Epidermal melanocyte (primary cell): ENCODE measurements at regions not wholly inside any gene's neighbourhood (a gene's known extent, or its start where the extent isn't known, plus 50 kb on each side); places are given as distances from the start of the nearest gene placed in this dataset.
"Not testable (repeated sequence)": the region's sequence is repeated elsewhere in the genome, so short reads cannot be mapped to it uniquely, and the experiment has no call there.

Experiments
- DNase-seq: peaks from one replicate; pipeline ENCODE4 v3.0.0; 2011; ENCODE audit warnings: low spot score; ENCODE audit not compliant: insufficient read length

DNA sequence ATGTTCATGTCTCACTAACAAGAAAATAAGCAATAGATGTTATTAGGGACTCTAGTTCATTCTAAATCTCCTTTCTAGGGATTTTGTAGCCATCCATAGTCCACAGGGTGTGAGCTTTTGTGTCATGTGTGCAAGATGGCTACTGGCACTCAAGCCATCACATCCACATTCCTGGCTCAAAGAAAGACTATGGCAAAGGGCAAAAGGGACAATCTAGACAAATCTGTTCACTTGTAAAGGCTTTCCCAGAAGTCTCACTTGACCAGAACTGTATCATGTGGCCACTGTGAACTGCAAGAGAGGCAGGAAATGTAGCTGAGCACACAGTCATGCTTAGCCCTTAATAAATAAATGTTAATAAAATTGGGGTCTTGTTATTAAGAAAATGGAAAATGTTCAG is 212.6 kb upstream of the EXOC2 start:
- no peak for DNase-seq

DNA sequence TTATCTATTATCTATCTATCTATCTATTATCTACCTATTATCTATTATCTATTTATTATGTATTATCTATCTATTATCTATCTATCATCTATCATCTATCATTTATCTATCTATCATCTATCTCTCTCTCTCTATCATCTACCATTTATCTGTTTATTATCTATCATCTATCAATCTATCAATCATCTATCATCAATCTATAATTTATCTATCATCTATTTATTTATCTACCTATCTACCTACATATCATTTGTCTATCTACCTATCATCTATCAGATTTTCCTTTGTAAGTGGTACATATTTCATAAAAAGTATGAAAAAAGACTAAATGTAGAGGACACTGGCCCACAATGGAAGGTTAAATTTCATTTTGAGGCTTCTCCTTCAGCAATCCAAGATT is 212.1 kb upstream of the EXOC2 start:
- DNase-seq = no peak

DNA sequence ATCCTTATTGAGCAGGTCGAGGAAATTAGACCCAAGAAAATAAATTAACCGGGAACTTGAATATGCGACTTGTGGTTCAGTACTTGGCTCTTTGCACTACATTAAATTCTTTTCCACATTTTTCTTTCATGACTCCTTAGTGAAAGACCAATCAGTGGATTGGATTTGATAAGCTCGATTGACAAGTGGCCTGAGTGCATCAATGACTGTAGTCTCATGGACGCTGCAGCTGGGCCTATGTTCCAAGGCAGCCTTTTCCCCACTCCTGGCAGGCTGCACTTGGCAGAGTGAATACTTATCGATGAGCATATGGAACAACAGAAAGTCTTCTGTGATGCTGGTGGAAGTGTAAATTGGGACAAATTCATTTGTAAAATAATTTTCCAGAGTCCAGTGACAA is 210.8 kb upstream of the EXOC2 start:
- DNase-seq = no peak

DNA sequence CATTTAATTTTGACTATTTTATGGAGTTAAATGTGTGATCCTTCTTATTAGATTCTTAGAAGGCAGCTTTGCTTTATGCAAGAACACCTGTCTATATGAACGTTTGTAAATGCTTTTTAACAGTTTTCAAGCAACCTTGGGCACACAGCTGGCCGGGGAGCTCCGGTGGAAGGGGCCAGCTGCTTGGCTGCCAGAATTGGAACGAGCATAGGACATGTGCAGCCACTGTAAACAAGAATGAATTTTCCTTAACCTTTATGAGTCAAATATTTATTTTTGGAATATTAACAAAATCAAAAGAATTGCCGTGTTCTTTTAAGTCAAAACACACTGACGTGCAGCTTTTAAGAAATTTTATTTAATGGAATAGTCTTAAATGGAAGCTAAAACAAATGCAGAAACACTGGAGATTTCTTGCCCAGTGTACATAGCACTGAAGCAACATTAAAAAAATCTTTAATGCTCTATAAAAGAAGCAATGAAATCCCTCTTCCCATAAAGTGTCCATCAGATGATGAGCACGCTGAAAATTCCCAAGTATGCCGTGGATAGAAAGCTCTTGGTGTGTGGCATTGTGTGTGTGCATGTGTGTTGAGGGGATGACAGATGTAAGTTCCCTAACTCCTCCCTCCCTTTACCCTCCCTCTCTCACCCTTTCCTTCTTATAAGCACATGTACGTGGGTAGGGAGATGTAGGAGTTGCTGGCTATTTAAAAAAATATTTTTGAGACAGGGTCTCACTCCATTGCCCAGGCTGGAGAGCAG is 208.9 kb upstream of the EXOC2 start:
- DNase-seq = no peak

DNA sequence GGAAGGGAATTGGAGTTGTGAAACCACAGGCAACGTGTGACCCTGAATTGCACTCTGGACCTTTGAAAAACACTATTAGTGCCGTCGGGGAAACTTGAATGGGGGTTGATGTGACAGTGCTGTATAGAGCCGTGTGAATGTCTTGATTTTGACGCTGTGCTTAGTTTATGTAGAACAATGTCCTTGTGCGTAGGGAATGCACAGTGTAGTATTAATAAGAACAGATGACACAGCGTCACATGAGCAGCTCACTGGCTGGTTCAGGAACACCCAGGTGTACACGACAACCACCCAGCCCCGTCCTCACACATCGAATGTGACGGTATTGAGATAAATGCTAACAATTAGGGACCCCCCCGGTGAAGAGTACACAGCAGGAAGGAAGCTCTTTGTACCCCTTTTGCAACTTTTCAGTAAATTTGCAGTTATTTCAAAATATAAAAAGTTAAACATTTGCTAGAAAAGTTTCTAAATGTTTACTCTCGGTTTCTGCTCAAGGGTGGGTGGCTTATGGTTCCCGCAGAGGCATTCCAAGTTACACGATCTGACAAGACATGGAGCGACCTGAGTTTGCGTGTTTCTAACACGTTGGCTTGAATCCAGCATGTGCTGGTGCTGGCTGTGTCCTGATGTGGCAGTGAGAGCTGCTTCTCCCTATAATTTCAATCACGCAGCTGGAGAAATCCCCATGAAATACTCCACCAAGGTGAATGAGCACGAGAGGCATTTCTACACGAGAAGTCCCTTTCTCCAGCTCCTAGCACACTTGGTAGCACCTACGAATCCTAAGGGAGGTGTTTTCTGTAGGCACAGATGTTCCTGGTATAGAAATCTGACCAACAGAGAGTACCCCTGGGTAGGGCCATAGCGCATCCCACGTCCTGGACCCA is 208.0 kb upstream of the EXOC2 start:
- no peak for DNase-seq

DNA sequence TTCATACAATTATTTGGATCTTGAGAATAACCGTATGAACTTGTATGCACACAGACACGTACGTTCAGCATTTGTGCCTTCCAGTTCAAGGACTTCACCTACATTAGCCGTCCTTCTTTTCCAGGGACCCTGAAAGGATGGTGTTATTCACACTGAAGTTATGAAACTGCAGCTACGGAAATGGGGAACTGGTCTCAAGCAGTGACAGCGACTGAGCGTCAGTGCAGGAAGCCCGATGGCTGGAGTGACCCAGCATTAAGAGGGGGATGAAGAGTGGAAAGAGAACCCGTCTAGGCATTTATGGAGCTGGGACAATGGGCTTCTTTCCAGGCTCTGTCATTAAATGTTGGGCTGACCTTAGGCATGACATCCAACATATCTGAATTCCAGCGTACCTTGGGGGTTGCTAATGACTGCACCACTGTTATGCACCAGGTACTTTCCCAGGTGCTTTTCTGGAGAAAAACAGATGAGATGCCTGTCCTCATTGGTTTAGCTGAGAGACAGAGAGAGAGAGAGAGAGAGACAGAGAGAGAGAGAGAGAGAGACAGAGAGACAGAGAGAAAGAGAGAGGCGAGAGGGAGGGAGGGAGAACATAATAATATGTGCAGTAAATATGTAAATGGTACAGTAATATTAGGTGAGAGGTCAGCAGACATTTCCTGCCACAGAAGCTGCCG is 204.7 kb upstream of the EXOC2 start:
- no peak for DNase-seq

DNA sequence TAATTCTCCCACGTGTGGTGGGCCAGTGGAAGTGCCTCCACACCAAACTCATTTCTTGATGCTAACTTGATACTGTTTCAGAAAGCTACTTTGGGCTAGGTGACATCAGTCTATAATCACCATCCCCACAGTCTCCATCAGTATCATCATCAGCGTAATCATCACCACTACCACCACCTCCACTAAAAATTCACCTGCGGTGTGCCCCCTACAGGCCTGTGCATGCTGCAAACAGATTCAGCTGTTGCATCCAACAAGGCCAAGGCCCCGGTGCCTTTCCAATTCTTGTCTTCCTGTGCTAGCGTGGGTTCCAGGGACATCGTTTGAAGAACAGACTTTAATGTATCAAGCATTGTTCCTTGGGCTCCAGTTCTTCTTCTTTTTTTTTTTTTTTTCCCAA is 201.3 kb upstream of the EXOC2 start:
- no peak for DNase-seq

DNA sequence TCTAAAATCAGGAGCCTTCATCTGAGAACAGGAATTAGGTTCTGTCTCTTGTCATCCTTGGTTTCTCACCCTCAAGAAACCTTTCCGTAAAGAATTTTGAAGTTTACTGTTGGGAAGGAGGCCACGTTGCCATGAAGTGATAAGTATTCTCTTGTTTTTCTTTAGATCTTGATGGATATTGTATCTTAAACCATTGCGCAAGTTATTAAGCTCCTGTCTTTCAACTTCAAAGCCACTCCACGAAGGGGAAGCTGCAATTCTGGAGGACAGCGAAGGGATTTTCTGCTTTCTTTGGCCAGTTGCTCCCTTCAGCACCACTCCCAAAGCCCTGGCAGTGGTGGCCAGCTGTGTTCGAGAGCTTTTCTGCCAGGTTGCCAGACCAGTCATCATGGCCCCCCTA is 198.1 kb upstream of the EXOC2 start:
- DNase-seq = no peak

DNA sequence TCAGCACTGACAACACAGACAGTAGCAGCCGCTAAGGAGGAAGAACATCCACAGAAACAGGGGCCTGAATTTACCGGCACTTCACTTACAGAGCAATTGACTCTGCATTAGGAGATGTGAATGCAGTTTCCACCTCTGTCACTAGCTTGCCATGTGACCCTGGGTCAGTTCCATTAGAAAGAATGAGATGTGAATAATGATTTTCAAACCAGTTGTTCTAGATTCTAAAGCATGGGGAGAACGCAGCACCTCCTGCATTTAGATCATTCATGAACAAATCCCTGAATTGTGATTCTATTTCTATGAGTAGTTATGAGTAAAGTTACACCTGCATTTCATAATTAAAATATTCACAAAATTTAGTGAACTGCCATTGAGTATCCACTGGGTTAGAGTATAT is 197.3 kb upstream of the EXOC2 start:
- no peak for DNase-seq

DNA sequence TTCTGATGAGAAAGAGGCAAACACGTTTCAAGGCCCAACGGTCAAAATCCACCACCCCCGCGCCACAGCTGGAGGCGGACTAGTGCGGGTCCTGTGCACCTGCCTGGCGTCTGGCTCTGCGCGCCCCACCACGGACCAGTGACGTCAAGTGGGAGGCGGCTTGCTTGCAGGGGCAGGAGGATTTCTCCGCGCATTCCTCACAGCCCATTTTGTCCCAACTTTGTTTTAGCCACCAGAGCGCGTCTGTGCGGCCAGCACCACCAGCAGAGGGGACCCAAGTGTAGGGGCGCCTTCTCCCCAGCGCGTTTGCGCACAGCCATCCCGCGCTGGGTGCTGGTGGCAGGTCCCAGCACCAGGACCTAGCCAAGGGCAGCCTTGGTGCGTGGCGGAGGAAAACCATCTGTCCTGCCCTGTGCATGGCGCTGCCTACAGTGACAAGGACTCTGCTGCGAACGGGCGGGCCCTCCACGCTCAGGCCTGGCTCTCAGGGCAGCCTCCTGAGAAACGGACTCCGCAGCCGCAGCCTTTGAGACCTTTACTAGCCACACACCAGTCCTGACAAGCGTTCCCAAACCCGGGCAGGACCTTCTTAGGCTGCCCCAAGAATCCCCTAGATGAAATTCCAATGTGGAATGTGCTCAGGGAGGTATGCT is 194.8 kb upstream of the EXOC2 start:
- no peak for DNase-seq

DNA sequence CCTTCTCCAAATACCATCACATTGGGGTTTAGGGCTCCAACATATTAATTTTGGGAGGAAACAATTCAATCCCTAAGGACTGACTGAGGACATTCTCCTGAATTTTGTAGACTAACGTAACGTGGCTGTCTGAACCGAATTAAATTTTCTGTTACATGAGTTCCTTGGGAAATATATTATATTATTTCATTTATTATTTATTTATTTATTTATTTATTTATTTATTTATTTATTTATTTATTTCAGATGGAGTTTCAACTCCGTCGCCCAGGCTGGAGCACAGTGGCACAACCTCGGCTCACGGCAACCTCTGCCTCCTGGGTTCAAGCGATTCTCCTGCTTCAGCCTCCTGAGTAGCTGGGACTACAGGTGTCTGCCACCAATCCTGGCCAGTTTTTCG is 193.2 kb upstream of the EXOC2 start:
- not testable (repeated sequence) for DNase-seq

DNA sequence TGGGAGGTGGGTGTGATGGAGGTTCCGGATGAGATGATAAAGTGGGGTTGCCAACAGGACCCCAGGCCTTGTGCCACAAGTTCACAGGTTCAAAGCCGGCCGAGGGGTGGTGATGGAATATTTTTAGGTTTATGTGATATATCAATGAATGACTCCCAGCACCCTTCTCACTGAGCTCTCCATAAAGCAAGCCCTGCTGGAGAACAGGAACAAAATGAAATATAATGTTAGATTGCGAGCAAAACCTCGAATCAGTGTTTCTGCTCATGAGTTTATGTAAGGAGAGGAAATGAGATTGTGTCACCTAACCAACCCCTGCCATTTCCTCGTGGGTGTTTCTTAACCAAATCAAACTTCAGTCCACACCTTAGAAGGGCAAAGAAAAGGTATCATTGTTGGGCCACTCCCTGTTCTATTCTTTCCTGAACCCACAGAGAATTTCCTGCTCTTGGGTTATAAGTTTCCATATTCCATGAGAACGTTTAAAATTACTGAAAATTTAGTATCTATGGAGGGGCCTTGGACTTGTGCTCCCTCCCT is 192.2 kb upstream of the EXOC2 start:
- no peak for DNase-seq

DNA sequence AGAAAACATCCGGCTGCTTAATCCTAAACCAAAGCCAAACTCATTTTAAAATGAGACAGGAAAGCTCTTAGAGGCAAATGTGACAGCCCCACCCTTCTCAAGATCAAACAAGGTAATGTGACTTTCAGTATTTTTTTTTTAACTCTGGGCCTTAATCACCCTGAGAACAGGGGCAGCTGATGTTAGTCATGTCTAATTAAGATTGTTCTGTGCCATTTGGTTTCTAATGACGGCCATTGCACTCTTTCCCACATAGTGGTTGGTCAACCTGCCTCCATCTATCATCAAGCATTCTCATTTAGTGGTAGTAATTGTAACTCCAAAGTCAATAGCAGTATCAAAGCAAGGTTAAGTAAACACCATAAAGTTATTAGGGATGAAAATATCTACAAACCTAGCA is 191.6 kb upstream of the EXOC2 start:
- no peak for DNase-seq

DNA sequence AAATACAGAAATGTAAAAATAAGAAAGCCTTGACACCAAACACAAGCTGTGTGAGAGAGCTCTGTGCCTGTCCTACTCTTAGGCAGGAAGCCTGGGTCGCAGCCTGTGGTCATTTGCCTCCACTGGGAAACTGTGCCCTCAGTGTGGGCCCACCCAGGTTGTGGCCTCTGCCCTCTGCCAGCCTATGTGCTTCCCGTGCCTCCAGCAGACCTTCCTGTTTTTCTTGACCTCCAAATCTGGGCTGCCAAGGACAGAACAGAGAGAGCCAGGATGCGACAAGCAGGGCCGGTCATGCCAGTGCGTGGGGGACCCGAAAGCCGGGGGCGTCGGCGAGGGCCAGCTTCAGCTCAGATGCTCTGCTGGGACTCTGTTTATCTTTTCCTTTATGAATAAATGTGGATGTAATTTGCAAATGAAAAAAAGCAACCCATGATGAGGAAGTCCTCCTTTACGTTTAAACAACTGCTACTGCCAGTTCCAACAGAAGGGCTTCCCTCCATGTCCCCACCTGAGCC is 189.2 kb upstream of the EXOC2 start:
- no peak for DNase-seq

DNA sequence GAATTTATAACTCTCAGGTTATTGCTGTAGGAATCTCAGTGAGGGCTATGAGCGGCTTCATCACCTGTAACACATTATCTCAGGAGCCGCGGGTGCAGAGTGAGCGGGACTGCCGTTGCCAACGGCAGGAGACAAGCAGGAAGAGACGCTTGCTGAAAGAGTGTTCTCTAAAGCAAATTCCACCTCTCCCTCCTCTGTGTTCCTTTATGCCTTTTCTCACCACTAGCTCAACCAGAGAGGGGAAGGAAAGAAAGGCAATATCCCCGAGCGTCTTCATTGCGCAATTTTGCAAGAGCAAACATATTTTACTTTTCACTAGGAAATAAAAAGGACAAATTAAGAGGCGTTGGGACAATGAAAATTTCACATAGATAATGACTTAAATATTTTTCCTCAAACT is 185.2 kb upstream of the EXOC2 start:
- no peak for DNase-seq

DNA sequence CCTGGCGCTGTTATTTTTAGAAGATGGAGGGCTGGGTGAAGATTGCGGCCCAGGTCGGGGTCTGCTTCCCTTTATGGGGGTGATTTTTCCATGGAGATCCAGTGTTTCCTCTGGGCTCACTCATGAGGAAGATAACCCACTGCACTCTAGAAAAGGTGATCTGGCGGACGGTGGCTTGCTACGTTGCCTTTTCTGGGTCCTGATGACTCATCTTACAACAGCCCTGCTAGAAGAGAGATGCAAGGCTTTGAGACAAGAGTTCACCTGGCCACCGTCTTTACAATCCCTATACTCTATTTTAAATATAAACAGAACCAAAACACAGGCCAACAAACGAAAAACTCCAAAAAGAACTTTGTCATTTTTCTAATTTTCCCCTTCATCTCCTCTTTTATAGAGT is 182.1 kb upstream of the EXOC2 start:
- DNase-seq = no peak

DNA sequence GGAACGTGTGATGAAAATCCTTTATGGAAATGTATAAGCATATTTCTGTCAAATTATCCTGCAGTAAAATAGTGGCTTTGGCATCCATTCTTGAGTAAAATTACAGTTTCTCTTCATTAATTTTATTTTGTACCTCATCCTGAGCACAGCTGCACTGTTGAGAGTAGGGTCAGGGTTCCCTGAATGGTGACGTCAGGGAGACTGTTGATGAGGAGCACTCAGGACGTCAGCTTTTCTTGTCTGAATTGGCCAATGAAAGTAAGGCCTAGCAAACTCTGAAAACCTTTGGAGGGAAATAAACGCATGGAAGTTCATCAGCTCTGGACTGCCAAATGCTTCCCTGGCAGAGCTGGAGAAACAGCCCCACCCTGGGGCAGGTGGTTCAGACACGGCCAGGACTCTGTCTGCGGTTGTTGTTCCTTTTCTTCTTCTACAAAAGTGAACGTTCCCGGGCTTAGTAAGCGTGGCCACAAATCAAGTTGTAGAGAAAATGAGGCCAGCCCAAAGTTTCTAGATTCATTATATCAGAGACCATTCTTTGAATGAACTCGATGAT is 179.7 kb upstream of the EXOC2 start:
- no peak for DNase-seq

DNA sequence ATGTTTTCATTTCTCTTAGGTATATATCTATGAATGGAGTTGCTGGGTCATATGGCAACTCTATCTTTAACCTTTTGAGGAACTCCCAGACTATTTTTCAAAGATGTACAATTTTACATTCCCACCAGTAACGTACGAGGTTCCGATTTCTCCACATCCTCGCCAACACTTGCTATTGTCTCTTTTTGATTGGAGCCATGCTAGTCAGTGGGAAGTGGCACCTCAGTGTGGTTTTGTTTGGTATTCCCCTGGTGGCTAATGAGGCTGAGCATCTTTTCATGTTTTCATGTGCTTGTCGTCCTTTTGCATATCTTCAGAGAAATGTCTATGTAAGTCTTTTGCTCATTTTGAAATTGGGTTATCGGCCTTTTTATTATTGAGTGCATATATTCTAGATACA is 178.6 kb upstream of the EXOC2 start:
- DNase-seq = no peak

DNA sequence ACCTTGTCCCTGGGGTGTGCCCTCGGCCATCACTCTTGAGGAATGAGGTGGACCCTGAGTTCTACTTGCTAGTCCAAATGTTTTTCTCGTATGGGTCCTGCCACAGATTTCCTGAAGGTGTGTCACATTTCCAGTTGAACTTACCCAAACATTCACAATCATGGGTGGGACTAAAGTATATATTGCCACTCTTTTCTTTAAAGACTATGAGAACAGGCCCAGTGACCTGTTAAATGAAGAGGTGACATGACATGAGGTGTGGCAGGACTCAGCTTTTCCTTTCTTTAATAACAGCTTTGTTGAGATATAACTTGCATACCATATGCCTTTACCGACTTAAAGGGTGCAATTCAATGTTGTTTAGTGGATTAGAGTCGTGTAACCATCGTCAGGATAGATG is 177.2 kb upstream of the EXOC2 start:
- DNase-seq = no peak

DNA sequence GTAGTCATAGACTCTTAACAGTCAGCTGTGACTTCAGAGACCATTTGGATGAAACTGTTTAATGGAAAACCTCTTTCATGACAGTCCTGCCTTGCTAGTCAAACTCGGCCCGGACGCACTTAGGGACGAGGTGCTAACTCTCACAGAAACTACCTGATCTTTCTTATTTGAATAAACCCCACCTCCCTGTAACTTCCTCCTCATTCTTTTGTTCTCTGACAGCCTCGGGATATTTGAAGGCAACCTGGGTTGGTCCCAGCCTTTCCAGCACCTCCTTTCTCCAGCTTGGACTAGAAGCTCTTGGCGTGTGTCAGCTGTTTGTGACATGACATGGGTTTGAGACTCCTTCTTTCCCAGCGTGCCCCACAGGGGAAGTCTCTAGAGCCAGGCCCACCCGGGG is 175.3 kb upstream of the EXOC2 start:
- DNase-seq = no peak

DNA sequence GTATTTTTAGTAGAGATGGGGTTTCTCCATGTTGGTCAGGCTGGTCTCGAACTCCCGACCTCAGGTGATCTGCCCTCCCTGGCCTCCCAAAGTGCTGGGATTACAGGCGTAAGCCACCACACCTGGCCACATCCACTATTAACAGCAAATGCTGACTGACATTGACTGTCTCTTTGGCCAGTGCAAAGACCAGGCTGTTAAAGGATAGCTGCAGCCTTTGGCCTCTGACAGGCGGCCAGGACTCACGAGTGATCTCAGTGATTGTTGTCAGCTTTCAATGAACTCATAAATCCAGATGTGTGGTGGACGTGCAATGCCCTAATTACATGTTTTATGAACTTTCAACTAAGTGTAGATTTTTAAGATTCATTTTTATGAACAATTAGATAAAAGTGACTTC is 174.4 kb upstream of the EXOC2 start:
- DNase-seq = no peak
